RKO (cell line): ENCODE measurements at regions not wholly inside any gene's neighbourhood (a gene's known extent, or its start where the extent isn't known, plus 50 kb on each side); places are given as distances from the start of the nearest gene placed in this dataset.
A peak's percentile ranks its signal among the peaks of the same experiment; 100 is the strongest.
"Not testable (repeated sequence)": the region's sequence is repeated elsewhere in the genome, so short reads cannot be mapped to it uniquely, and the experiment has no call there.

Experiments used
- DNase-seq: peaks from one replicate; pipeline ENCODE4 v3.0.0-alpha.2; 2016; ENCODE audit warnings: low spot score

DNA sequence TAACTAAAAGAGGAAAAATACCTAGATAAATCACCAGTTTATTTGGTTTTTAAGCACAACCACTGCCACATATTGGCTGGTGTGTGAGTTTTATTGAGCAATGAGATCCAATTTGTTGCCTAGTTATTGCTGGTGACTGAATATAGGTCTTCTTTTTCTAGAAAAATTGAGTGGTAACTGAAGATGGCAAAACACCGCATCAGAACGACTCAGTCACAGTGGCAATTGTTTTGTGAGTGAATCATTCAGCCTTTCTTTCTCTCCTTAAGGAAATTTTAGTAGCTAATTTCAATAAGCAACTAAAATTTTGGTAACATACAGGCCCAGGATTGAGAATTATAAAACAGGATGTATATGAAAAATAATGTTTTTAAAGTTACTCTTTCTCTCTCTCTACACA lies 533.0 kb downstream of the KCNA4 start:
- DNase-seq: no peak

- DNase-seq: no peak
Observed at GRCh38 chr11:29482510-29482909, 534.3 kb downstream of the KCNA4 start.

DNA sequence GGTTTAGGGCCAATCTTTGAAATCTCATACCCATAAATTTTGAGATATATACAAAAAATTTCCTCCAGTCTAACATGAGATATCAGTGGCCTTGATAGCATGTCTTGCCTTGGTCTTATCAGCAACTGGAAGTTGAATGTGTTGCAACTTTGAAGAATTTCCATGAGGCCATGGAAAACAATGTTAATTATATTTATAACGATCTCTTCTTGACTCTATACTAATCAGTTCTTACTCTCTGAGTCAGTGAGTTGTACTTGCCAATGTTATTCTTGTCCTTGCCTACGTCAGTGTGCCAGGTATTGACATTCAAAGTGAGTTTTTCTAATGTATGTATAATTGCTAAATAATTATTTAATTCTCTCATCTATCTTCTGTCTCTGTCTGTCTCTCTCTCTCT lies 535.1 kb downstream of the KCNA4 start:
- no peak for DNase-seq

DNA sequence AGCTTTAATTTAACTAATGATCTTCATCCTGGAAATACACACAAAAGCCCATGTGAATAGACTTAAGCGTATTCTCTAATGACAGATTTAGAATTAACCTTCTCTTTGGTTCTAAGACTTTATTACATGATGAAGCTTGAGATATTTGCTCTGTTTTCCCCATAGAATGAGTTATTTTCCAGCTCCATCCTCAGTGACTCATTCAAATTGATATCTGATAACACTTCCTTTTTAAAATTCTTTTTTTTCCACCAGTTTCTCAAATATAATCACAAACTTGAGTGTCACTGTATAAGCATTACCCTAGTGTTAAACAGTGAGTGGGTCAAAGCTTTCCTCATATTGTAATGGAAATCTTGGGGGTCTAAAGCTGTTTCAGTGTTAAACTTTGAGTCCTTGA lies 535.8 kb downstream of the KCNA4 start:
- no peak for DNase-seq

- no peak for DNase-seq
Observed at GRCh38 chr11:29458252-29458651, 558.6 kb downstream of the KCNA4 start.

DNA sequence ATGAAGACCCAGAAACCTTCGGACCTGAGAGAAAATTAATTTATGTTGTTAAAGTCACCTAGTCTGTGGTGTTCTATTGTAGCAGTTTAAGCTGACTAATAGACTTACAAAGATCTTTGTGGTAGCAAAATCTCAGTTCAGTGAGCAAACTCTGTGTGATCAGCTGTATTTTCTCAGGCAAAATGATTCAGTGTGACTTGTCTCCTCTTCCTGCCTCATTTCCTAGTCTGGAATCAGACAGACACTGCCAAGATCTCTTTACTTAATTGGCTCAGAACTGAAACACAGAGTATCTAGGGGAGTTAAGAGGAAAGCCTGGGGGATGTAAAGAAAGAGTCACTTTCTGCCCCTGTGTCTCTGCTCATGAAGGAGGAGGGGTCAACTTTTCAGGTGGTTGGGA lies 564.7 kb downstream of the KCNA4 start:
- DNase-seq: peak; percentile 81

DNA sequence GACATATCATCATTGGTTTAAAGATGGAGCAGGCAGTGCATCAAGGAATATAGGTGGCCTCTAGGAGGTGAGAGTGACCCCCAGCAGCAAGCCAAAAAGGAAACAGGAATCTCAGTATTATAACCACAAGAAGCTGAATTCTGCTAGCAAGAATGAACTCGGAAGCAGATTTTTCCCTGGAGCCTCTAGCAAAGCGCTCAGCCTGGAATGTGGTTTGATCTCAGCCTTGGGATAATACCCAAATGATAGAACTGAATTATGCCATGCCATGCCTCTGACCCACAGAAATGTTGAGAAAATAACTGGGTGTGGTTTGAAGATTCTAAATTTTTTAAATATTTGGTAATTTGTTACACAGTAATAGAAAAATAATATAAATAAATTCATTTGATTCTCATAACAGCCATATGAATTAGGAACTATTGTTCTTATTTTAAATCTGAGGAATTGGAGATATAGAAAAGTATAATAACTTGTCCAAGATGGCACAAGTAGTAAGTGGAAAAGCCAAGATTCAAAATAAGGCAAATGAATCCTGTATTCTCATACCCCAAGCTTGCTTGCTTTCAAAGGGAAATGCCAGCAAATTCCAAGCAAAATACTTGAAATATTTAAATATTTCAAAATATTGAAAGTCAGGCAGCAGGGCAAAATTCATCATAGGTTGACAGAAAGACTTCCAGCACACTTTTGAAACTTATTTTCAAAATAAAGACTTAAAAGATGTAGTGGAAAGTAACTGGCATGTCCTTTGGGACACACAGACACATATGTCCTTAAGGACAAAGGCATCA lies 567.4 kb downstream of the KCNA4 start:
- DNase-seq: no peak

GRCh38 chr11:29448246-29448877 lies 568.5 kb downstream of the KCNA4 start:
- DNase-seq: peak; percentile 61

DNA sequence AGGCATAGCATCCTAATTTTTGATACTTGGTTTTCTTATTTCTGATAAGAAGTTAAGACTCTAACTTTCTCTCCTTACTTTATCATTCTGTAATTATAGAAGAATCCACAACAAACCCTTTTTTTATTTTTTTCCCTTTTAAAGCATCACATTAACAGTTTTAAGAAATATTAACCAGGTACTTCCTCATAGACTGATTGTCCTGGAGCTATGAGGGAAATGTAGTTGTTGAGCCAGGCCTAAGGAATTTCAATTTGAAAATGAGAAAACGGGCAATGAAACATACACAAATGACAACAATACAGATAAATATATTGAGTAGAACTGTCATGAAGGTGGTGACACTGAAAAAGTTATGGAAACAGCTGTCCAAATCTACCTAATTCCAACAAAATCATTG lies 569.0 kb downstream of the KCNA4 start:
- DNase-seq: no peak

- no peak for DNase-seq
Observed at GRCh38 chr11:29446132-29446531, 570.7 kb downstream of the KCNA4 start.

- not testable (repeated sequence) for DNase-seq
Observed at GRCh38 chr11:29445191-29445590, 571.6 kb downstream of the KCNA4 start.

DNA sequence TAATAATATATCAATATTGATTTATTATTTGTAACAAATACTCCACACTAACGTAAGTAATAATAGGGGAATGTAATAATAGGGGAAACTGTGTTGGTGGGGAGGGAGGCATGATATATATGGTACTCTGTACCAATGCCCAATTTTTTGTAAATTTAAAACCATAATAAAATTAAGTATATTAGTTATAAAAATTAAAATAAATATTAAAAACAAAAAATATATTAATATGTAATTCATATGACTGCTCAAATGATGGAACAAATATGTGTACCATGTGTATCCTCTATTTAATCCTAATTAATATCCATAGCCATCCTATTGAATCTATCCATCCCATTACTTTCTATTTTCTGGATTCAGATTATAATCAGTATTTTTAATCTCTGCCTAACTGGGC lies 578.0 kb downstream of the KCNA4 start:
- no peak for DNase-seq

DNA sequence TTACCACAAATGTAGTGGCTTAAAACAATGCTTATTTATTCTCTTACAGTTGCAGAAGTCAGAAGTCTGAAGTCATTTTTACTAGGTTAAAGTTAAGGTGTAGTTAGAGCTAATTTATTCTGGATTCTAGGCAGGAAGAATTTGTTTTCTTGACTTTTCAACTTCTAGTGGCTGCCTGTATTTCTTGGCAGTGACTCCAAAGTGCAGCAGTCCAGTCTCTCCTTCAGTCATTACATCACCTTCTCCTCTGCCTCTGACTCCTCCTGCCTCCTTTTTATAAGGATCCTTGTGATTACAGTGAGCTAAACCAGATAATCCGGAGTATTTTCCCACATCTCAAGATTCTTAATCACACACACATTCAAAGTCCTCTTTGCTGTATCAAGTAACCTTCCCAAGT lies 581.4 kb downstream of the KCNA4 start:
- DNase-seq: no peak

DNA sequence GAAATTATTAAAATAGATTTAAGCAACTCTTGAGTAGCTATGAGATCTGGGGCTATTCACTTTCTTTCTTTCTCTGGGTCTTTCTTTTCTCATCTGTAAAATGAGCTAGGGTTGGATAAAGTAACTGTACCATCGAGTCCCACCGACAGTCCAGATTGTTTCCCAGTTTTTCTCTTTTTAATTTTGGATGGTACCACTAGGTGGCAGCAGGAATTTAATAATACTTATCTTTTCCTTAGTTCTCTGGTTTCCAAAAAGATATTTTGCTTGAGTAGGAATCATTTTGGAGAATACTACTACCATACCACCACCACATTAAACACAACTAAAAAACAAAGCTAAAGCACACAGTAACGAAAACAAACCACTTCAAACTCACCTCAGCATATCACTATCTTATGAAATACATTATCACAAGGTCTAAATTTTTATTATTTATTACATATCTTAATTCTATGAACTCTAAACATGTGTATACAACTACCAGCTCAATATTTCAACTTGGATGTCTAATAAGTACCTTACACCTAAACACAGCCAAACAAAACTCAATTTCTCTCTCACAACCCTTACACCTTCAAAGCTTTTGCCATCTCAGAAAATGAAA lies 584.0 kb downstream of the KCNA4 start:
- peak; percentile 42 for DNase-seq

DNA sequence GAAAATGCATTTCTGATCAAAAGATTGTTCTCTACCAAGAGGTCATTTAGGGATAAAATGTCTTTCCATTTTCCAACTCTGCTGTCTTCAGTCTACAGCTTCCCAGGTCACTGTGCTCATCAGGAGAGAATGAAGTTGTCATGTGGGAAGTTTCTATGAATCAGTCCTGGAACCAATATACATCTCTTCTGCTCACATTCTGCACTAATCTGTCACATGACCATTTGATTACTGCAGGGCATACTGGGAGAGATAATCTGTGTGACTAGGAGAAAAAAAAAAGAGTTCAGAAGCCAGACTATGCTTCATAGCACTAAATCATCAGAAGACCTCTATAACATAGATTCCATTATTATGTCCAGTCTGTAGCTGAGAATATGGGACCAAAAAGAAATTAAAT lies 611.5 kb downstream of the KCNA4 start:
- no peak for DNase-seq

GRCh38 chr11:29395555-29396072 lies 621.2 kb downstream of the KCNA4 start:
- DNase-seq: no peak

DNA sequence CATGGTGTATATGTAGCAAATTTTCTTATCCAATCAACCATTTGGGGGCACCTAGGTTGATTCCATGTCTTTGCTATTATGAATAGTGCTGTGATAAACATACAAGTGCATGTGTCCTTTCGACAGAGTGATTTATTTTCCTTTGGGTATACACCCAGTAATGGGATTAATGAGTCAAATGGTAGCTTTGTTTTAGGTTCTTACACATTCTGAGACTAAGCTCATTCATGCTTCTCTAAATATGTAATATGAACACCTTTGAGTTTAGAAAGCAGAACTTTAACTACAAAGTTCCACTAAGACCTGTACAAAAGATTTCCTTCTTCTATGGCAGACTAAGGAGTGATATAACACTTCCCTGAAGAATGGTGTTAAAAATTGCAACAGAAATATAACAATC lies 627.0 kb downstream of the KCNA4 start:
- no peak for DNase-seq

GRCh38 chr11:29373725-29374124 lies 643.1 kb downstream of the KCNA4 start:
- DNase-seq: no peak

GRCh38 chr11:29368126-29368525 lies 648.7 kb downstream of the KCNA4 start:
- no peak for DNase-seq

DNA sequence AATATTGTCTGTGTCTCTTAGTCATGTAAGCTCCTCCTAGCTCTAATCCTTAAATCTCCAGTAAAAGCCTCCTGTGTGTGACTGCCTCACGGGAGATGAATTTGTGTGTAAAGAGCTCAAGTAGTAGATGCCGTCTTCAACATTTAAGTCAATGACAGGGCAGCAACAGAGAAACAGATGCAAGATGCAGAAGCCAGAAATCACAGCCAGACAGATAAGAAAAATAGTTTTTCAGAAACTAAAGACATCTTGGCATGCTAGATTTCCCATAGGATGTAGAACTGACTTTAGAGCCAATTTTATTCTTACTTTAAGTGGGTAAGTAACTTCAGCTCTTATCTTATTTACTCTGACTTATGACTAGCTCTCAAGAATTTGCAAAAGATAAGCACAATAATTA lies 652.8 kb downstream of the KCNA4 start:
- DNase-seq: no peak

GRCh38 chr11:29361369-29361768 lies 655.5 kb downstream of the KCNA4 start:
- DNase-seq: no peak

GRCh38 chr11:29353833-29354232 lies 663.0 kb downstream of the KCNA4 start:
- no peak for DNase-seq

DNA sequence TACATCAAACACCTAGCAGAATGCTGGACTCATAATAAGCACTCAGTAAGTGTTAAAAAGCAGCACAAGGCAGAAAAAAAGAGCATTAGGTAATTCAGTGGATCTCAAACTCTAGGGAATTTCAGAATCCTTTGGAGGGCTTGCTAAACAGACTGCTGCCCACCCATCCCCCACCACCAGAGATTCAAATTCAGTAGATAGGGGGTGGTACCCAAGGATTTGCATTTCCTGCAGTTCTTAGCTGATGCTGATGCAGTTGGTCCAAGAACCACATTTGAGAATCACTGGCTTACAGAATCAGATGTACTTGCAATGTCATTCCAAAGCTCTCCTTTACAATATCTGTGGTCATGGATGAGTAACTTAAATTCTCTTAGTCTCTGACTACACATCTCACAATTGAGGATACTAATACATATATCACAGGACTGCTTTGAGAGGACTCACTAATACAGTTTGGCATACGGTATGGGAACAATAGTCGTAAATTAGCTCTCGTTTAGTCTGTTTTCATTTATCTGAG lies 664.5 kb downstream of the KCNA4 start:
- DNase-seq: no peak
